ENCODE measurements at regions not wholly inside any gene's neighbourhood (a gene's known extent, or its start where the extent isn't known, plus 50 kb on each side); places are given as distances from the start of the nearest gene placed in this dataset.

GRCh38 chr5:172506251-172506650, 51.9 kb upstream of the SH3PXD2B start:
- H4K20me1 ChIP-seq (replicated peaks; ENCODE audit: control insufficient read depth, insufficient read depth, low read length) = no peaks in the 10 kb centered on the region
- POLR2A ChIA-PET = no interaction called here
- intact Hi-C loops (cut with micrococcal nuclease) (no loop called here), in situ Hi-C loops (cut with MboI) (no loop called here)
- H3K27ac ChIP-seq (ENCODE audit: extremely low read depth, low read depth, low read length) = no peak overlapping the region
- H2AFZ ChIP-seq (ENCODE audit: low read depth, low read length) = no peak overlapping the region
- no TSS peak for BruUV-seq (replicated peaks)
- peaks cover 0 to 36% of the 10 kb centered on the region in 2 experiments; a peak in 3 of 5 replicates for H3K27me3 ChIP-seq (ENCODE audit: control insufficient read depth in 2 of 2, insufficient read depth in 2 of 2, low read length in 2 of 2)
- no peak for FAIRE-seq
- H3K36me3 ChIP-seq (ENCODE audit: control insufficient read depth, insufficient read depth, low read length) = no peaks in the 10 kb centered on the region
- H3K4me2 ChIP-seq (ENCODE audit: insufficient read depth, low read length) = no peak overlapping the region
- no peaks in the 10 kb centered on the region for H3K79me2 ChIP-seq (ENCODE audit: control insufficient read depth, insufficient read depth, low read length)
- H3K9me1 ChIP-seq (ENCODE audit: control insufficient read depth, insufficient read depth, low read length) = no peaks in the 10 kb centered on the region
- no peaks in the 10 kb centered on the region for H3K9me3 ChIP-seq (replicated peaks; ENCODE audit: control insufficient read depth, insufficient read depth, low read depth, low read length)
- H3K4me1 ChIP-seq (replicated peaks in 1 of 2; ENCODE audit: control insufficient read depth in 2 of 2, insufficient read depth in 2 of 2, low read length in 2 of 2) = no peaks in the 10 kb centered on the region; a peak in 1 of 5 replicates
- CTCF ChIA-PET (ENCODE audit: low intra/inter-chr PET ratio) = interaction anchor here (0.6 kb wide), 1 partner anchor 207 kb away, joined by 3 read pairs; no protein-coding TSS in a partner anchor
- TF ChIP-seq CREM (IDR thresholded peaks at IDR 0.05; ENCODE audit: low read depth) = no peak
- no peak for TF ChIP-seq NFRKB (IDR thresholded peaks at IDR 0.05; ENCODE audit: low read depth)
- TF ChIP-seq PKNOX1 (IDR thresholded peaks at IDR 0.05) = no peak
- no peak for TF ChIP-seq ZNF764 (CRISPR knock-in tag; IDR thresholded peaks at IDR 0.05; ENCODE audit: low read depth)
- no peak for ATAC-seq
- DNase-seq (ENCODE audit: extremely low read depth in 1 of 4, low spot score in 3 of 4) = no peak
- no peak overlapping the region for H3K9ac ChIP-seq (ENCODE audit: insufficient read depth in 1 of 2, low read depth in 2 of 2, low read length in 2 of 2)
- 1% methylated on average over 7 of the region's 7 CpGs for WGBS (ENCODE audit: insufficient coverage, low coverage, missing lambda C conversion rate)
- no peak overlapping the region for H3K4me3 ChIP-seq

- Histone ChIP-seq H3K27me3 (ENCODE audit: control insufficient read depth in 2 of 2, insufficient read depth in 2 of 2, low read length in 2 of 2) (peaks cover 0 to 40% of the 10 kb centered on the region in 2 experiments; a peak in 3 of 5 replicates), H3K36me3 (ENCODE audit: control insufficient read depth, insufficient read depth, low read length) (no peaks in the 10 kb centered on the region), H2AFZ (ENCODE audit: low read depth, low read length) (no peak overlapping the region), H3K4me2 (ENCODE audit: insufficient read depth, low read length) (no peak overlapping the region), H3K4me3 (no peak overlapping the region), H3K27ac (ENCODE audit: extremely low read depth, low read depth, low read length) (no peak overlapping the region), H4K20me1 (replicated peaks; ENCODE audit: control insufficient read depth, insufficient read depth, low read length) (no peaks in the 10 kb centered on the region), H3K9ac (ENCODE audit: insufficient read depth in 1 of 2, low read depth in 2 of 2, low read length in 2 of 2) (no peak overlapping the region), H3K79me2 (ENCODE audit: control insufficient read depth, insufficient read depth, low read length) (no peaks in the 10 kb centered on the region), H3K4me1 (replicated peaks in 1 of 2; ENCODE audit: control insufficient read depth in 2 of 2, insufficient read depth in 2 of 2, low read length in 2 of 2) (no peaks in the 10 kb centered on the region; a peak in 1 of 5 replicates), H3K9me3 (replicated peaks; ENCODE audit: control insufficient read depth, insufficient read depth, low read depth, low read length) (no peaks in the 10 kb centered on the region), H3K9me1 (ENCODE audit: control insufficient read depth, insufficient read depth, low read length) (no peaks in the 10 kb centered on the region)
- no TSS peak for BruUV-seq (replicated peaks)
- intact Hi-C loops (cut with micrococcal nuclease) = no loop called here
- in situ Hi-C loops (cut with MboI) = no loop called here
- ChIA-PET CTCF (ENCODE audit: low intra/inter-chr PET ratio) (no interaction called here), POLR2A (no interaction called here)
- no peak for ATAC-seq
- no peak for FAIRE-seq
- 1% methylated on average over 4 of the region's 7 CpGs for WGBS (ENCODE audit: insufficient coverage, low coverage, missing lambda C conversion rate)
- no peak for DNase-seq (ENCODE audit: extremely low read depth in 1 of 4, low spot score in 3 of 4)
- no peak for TF ChIP-seq ZNF644 (tag; IDR thresholded peaks at IDR 0.05; ENCODE audit: low read depth)
- no peak for TF ChIP-seq ZNF75A (CRISPR knock-in tag; IDR thresholded peaks at IDR 0.05)
- TF ChIP-seq ZNF518B (CRISPR knock-in tag; IDR thresholded peaks at IDR 0.05) = no peak
- TF ChIP-seq XRCC3 (IDR thresholded peaks at IDR 0.05) = no peak
- no peak for TF ChIP-seq RBM22 (IDR thresholded peaks at IDR 0.05; ENCODE audit: low read depth, low read length, poor library complexity, severe bottlenecking)
- TF ChIP-seq ZBTB49 (CRISPR knock-in tag; IDR thresholded peaks at IDR 0.05; ENCODE audit: borderline replicate concordance) = no peak
- TF ChIP-seq E2F3 (CRISPR knock-in tag; IDR thresholded peaks at IDR 0.05) = no peak
These were observed 51.5 kb upstream of the SH3PXD2B start for GRCh38 chr5:172505845-172506244.
